Skin of body (tissue), 1 donor: ENCODE measurements at regions not wholly inside any gene's neighbourhood (a gene's known extent, or its start where the extent isn't known, plus 50 kb on each side); places are given as distances from the start of the nearest gene placed in this dataset.

ENCODE experiments used
- DNase-seq: peaks from one replicate; lab custom pipeline; 2025; lab: John Stamatoyannopoulos, UW

DNA sequence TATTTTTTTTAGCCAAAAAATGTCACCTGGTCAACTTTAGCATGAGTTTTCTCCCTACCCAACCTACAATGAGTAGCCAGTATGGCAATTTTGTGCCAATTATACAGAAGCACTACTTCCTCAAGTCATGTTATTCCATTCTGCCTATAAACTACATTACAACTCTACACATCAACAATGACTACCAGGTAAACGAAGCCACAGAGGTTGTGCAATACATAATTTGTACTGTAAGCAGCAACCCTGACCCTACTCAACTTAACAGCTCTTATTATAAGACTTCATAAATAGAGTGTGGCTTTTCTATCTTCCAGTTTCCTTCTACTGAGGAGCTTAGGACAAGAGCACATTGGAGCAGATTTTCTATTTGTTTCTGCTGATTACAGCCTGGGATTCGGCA lies 160.5 kb downstream of the HS3ST1 start:
- DNase-seq: no peak

DNA sequence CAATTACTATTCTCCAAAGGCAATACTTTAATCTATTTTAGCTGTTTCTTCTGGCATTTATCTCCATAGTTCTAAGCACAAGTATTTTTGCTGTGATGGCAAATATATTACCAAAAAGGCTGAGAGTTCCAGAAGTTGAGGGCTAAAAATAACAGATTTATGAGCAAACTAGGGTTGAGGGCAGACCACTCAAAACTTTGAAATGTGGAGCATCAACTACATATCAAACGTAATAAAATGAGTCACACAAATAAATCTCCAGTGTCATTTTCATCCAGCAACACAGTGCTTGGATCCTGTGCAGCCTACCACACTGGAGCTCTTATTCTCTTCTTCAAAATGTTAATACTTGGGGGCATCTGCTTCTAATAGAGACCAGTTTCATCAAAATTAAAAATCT lies 163.9 kb downstream of the HS3ST1 start:
- no peak for DNase-seq

DNA sequence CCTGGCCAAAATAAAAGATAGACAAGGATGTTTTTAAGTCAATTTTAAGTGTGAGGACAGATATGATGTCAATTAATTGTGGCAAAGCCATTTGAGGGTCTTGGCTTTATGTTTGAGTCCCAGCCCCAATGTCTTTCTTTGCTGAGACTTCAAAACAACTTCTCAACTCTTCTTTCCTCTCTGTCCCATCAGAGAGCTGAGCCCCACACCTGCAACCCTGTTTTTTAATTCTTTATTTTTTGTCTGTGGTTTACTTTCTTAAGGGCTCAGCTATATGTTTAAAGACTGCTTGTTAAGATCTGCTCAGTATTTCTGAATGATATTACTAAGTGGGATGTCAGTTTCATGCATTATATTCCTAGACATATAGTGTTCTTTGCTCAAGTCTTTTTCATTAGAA lies 164.3 kb downstream of the HS3ST1 start:
- no peak for DNase-seq

DNA sequence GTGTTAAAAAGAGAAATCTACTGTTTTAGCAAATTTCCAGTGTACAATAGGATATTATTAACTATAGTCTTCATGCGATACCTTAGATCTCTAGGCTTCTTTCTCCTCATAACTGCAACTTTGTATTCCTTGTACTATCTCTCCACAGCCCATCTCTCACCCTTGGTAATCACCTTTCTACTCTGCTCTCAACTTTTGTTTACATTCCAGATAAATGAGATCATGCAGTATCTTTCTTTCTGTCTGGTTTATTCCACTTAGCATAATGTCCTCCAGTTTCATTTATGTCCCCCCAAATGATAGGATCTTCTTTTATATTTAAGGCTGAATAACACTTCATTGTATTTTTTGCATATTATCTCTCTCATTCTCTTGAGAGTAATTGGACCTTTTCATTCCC lies 165.5 kb downstream of the HS3ST1 start:
- DNase-seq: no peak

DNA sequence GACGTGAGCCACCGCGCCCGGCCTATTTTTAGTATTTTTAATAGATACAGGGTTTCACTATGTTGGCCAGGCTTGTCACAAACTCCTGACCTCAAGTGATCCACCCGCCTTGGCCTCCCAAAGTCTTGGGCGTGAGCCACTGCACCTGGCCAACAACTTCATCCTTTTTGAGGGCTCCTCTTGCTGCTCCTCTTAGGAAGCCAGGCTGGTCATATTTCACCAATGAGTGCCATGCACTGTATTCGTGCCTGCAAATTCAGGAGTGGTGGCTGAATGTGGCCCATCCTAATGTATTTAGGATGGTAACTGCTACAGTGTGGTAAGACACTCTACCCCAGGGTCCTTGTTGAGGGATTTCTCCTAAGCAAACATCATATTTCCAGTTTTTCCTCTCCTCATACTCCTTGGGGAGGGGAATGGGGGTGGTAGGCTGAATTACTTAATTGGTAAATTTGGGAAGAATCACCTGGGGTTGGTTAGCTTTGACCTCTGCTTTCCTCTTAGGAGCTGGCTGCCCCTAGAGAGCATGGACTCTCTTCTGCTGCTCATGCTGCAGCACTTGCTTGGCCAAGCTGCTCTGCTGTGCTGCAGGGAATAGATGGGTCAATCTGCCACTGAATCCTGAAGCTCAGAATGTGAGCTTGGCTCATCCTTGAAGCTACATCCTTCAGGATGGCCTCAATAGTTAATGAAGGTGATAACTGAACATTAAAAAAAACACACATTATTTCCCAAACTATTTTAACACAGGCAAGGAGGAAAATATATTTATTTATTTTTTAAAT lies 167.4 kb downstream of the HS3ST1 start:
- DNase-seq: no peak

DNA sequence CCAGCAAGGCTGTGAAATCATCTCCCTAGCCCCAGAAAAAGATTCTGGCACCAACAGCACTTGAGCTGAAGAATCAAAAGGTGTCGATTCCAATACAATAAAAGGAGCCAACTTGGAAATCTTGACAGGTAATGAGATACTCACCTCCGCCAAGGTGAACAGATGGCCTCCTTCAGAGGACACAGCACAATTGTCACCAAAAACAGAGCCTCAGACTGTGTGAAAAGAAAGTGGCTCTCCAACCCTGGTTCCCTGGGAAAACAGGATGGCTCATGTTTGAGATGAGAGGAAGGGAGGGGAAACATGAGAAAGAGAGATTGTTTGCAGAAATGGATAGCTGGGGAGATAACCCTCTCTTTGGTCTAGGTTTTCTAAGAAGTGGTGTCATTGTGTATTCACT lies 168.9 kb downstream of the HS3ST1 start:
- DNase-seq: no peak

DNA sequence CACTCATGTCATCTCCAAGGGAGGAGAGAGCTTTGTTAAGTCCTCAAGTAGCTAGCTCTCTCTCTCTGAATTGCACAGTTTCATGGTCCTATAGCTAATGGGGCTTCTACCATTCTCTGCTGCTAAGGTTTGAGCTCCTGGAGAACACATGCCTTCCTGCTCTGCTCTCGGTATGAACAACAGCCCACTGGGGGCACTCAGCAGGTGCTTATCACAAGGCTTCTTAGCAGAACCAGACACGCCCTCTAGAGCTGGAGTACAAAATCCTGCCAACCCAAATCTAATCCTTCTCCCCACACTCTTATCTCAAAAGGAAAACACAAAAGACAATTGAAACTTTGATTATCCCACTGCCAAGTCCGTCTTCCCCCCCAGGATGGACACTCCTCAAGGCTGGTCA lies 176.5 kb downstream of the HS3ST1 start:
- DNase-seq: no peak

DNA sequence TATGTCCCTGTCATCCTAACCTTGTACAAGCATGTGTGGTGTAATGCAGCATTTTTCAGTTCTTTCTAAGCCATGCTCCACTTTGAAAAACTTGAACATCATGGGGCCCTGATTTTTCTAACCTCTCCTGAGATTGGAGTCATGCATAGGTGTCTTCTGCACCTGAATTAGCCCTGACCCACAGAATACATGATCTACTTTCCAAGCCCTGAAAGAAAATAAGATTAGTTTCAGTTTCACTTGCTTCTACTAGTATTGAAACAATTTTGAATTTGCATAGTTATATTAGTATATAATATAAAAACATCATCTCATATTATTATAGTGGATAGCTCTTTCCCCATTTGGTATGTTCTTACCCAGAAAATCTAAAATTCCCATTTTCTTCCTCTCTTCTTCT lies 178.2 kb downstream of the HS3ST1 start:
- DNase-seq: no peak

DNA sequence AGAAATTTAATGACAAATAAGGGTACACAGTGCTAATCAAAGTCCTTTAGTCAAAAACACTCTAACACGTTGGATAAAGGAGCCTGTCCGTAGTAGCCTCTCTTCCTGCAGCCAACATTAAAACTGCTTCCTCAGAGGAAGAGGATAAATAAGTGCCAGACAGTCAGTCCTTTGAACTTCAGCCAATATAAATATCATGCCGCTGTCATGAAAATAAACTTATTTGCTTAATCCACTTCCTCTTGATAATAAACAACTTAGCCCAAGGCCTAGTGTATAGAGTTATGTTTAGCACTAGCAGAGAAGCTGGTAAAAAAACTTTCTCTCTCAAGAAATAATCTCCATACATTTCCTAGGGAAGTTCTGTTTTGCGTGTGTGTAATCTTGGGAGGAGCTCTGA lies 196.7 kb downstream of the HS3ST1 start:
- DNase-seq: no peak

DNA sequence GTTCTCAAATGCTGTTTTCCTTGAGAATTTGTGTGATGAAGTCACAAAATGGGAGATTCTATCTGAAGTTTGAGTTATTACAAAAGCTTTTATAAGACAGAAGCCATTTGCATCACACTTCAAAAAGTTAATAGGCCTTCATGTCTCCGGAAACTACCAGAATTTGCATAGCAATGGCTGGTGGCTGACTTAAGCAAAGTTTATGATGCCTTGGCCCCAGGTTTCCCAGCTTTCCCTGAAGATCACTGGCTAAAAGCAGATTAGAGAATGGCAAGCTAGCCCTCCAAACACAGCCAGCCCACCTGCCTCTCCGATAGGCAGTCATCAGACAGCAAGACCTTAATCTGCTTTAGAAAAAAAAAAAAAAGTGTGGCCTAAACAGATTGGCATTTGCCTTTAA lies 197.8 kb downstream of the HS3ST1 start:
- DNase-seq: no peak

DNA sequence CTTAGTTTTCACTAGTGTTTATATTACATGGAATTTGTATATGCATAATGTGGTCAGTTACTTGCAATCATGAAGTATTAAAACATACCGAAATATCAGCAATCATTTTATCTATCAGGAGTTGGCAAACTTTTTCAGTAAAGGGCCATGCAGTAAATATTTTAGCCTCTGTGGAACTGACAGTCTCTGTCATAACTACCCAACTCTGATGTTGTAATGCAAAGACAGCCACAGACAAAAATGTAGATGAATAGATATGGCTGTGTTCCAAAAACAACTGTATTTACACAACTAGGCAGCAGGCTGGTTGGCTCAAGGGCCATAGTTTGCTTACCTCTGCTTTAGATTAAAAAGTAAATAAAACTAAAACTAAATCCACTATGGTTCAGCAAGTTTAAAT lies 200.2 kb downstream of the HS3ST1 start:
- DNase-seq: no peak

DNA sequence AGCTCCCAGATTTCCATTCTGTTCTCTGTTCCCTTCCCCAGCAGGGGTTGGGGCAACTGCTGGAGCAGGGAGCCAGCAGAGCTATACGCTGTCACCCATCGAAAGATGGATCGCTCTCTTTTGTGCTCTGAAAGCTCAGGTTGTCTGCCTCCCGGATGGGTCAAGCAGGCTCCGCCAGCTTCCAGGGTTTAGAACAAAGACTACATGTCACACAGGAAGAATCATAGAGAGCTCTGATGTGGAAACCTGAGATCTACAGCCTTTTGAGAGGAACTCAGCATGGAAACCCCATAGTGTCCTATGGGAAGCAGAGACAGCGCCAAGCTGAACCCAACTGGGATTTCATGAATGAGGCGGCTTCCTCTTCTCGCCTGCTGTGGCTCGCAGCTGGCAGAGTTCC lies 205.4 kb downstream of the HS3ST1 start:
- DNase-seq: no peak

DNA sequence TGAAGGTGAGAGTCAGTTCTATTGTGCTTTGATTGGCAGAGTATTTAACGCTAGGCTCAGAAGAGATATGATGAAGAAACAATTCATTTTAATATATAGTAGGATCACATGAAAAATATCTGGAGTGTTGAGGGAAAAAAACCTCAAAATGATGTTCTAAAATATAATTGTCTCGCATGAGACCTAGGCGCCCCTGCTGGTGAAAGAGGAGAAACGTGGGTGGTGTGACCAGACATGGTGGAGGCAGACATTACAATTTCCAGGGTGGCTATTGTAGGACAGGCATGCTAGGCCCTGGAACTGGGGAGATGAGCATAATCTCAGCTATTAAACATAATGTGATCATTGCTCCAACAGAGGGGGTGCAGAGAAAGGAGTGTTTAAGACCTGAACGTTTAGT lies 210.0 kb downstream of the HS3ST1 start:
- no peak for DNase-seq

DNA sequence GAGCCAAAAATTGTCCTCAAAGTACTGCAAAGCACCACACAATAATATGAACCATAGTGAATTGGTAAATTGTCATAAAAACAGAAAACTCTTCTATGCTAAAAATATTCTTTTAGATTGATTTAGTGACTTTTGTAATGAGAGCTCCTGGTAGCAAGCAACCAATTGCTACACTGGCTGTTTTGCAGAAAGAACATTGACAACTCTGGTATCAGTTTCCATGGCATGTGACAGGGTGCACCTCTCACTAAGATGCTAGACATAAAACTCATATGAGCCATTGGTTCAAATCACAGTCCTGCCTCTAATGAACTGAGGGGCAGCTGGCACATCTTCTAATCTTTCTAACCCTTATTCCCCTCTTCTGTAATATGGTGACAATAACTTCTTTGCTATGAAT lies 212.2 kb downstream of the HS3ST1 start:
- no peak for DNase-seq

DNA sequence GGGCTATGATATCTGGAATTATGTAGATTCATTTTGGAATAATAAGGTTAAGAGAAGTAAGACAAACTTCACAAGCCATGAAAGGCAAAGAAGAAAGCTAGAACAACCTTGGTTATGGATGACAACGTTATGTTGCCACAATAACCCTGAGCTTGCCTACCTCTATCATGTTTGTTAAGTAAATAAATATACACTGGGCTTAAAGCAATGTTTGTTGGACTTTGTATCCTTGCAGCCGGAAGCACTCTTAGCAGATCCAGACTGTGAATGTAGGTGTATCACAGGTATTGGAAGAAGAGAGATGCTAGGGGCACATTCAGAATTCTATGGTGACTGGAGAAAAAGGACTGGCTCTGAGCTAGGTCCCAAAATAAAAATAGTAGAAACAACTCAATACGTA lies 214.4 kb downstream of the HS3ST1 start:
- DNase-seq: no peak

DNA sequence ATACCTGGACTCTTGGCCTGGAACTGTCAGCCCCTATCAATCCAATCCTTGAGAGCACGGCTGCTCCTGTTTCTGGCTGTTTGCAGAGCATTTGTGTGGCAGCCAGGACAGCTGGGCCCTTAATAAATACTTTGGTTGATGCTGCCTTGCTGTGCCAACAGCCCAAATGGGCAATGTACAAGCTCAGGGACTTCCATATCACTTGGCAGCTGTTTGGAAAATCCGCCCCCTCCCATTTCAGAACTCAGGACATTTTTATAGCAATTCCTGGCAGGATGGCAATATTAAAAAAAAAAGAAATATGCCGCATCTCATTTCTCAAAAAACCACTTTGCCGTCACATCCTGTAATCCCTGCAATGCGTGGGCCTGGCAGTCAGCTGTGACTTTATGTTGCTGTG lies 218.9 kb downstream of the HS3ST1 start:
- no peak for DNase-seq

DNA sequence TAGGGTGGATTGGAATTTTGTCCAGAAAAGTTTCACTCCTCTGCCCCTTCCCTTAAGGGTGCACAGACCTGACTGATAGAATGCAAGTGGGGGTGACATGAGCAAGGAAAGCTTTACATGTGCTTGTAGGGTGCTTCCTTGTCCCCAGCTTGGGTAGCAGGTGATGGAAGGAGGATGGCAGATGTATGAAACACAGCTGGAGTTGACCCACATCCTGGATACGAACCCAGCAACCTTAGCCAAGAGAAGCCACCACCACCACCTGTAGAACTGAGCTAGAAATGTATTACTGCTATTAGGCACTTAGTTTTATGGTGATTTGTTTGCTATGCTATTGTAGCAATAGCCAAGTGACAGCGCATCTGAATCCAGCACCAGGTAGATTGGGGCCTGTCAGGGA lies 227.4 kb downstream of the HS3ST1 start:
- DNase-seq: no peak

DNA sequence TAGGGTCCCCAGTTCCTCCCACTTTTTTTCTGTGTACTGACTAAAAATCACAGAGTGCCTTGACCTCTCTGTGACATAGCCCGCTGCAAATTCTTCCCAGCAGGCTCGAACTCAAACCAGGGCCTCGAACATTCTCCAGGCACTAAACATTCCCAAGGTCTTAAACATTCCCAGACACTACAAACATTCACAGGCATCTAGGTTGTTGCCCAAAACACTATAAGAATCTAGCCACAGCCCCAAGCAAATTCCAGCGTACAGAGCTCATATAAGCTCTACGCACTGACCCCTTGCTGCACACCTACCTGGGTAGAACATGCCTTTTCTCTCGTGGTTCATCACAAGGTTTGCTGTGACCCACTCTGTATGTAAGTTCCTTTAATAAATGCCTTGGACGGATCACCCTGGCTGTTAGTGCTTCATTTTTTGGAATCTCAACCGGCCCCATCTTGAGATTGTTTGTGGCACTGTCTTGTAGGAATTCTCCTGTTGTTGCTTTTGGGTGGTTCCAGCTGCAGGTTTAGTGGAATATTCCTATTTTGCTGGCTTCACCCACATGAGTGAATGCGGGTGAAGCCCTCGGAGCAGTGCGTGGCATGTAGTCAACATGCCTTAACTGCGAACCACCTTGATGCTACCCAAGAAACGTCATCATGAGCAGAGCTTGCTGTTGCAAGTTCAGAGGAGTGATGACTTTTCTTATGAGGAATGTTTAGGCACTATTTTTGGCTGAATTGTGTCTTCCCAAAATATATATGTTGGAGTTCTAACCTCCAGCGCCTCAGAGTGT lies 230.0 kb downstream of the HS3ST1 start:
- DNase-seq: no peak

DNA sequence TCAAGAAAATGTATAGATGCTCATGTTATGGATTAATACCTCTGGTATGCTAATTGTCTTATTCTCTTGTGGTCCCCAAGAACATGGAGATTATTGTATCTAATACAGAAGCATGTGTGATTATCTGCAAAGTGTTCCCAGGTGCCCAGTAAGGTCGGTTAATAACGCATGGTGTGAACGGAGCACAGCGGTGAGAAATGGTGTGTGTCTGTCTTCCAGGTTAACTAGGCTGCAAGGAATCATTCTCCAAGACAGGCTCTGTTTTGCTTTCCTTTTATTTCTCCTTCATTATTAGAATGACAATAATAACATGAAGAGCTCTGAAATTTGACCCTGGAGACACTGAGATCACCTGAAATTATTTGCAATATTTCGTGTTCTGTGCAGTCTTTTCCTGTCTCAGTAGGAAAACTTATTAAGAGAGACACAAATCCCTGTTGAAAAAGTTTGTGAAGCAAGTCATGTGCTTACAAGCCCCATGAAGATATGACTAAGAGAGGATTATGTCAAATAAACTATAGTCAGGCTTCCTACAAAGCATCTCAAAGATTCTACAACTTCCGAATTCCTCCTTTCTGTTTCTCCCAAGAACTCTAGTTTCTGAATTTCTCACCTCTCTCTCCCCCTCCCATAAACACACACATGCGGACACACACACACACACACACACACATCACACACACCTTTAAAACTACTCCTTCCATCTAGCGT lies 230.9 kb downstream of the HS3ST1 start:
- no peak for DNase-seq

DNA sequence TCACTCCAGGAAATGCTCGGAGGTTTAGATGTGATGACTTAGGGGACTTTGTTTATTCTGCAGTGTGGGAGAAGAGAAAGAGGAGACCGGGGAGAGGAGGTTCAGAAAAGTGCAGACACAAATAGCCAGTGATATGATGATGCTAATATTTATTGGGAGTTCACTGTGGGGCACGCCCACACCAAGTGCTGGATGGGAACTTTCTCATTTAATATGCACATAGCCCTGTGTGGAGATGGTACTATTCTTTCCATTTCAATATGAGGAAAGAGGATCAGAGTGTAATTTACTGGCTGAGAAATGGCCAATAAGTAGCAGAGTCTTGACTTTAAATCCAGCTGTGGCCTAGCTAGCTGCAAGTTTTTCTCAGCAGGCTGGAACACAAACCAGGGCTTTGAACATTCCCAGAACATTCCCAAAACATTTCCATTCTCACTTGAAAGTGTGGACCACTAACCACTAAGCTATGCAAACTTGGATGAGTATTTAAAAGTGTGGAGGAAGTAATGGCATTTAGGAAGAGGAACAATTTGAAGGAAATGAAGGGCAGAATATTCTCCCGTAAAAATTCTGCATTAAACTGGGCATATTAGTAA lies 231.7 kb downstream of the HS3ST1 start:
- no peak for DNase-seq

DNA sequence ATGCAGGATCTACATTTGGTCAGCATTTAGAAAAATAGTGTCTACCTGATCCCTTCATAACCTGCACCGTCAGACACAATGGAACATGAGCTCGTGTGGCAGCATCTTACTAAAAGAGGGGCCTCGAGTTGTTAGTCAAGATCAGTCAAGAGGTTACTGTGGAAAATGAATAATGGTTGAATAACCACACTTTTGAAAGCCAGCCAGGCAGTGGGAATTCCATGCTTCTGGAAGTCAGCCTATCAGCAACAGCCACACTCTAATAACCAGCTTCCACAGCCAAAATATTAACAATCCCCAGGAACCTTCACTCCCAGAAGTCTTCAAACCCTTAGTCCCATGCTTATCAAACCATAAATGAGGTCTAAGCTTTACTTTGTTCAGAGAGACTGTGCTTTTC lies 234.3 kb downstream of the HS3ST1 start:
- DNase-seq: no peak

DNA sequence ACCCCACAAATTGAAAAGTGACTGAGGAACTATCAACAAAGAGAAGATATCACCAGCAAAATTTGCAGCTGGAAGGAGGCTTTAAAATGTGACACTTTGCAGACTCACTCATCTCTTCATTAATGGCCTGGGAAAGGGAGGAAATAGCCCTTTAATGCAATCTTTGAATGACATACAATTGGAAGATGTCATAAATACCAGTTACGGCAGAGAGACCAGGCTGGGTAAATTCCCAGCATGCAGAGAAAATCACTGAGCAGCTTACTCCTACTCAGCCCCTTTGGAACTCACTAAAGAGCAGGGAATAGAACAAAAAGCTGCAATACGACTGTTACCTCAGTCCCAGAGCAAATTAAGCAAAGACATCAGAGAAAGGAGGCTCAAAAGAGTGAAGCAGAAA lies 238.9 kb downstream of the HS3ST1 start:
- no peak for DNase-seq
